SKM-1 (cell line): ENCODE measurements at regions not wholly inside any gene's neighbourhood (a gene's known extent, or its start where the extent isn't known, plus 50 kb on each side); places are given as distances from the start of the nearest gene placed in this dataset.

Source experiments
- DNase-seq: peaks from one replicate; lab custom pipeline; 2025; ENCODE audit not compliant: unreplicated experiment; lab: John Stamatoyannopoulos, UW

GRCh38 chr12:89108265-89108664 is 244.0 kb downstream of the DUSP6 start:
- no peak for DNase-seq

GRCh38 chr12:89106950-89107349 is 245.4 kb downstream of the DUSP6 start:
- no peak for DNase-seq

- DNase-seq, result no peak
Observed at GRCh38 chr12:89105243-89105642, 247.1 kb downstream of the DUSP6 start.

GRCh38 chr12:89103831-89104230 is 248.5 kb downstream of the DUSP6 start:
- no peak for DNase-seq

- no peak for DNase-seq
Observed at GRCh38 chr12:89101440-89101839, 250.9 kb downstream of the DUSP6 start.

- no peak for DNase-seq
Observed at GRCh38 chr12:89098441-89099112, 253.7 kb downstream of the DUSP6 start.

- DNase-seq, result no peak
Observed at GRCh38 chr12:89092297-89092696, 260.0 kb downstream of the DUSP6 start.

- DNase-seq, result no peak
Observed at GRCh38 chr12:89091293-89091841, 260.9 kb downstream of the DUSP6 start.

GRCh38 chr12:89089264-89089663 is 263.0 kb downstream of the DUSP6 start:
- no peak for DNase-seq

- no peak for DNase-seq
Observed at GRCh38 chr12:89087876-89088275, 264.4 kb downstream of the DUSP6 start.

GRCh38 chr12:89087149-89087825 is 265.0 kb downstream of the DUSP6 start:
- DNase-seq, result no peak

GRCh38 chr12:89085421-89085820 is 266.9 kb downstream of the DUSP6 start:
- no peak for DNase-seq

DNA sequence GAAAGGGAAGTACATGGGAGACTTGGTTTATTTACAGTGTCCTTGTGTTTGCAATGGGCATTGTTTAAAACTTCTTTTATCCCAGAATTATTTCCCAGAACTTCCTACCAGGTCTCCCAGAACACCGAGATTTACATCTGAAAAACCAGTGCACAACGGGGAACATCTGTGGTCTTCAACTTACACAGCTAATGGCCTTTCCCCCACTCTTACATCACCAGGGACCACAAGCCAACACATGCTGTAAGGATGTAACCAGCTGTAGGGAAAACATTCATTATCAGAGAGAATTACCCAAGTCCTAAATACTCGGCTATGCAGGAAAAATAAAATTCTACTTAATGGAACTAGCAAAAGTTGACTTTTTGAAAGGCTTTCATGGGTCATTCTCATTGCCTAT is 267.6 kb downstream of the DUSP6 start:
- no peak for DNase-seq

- DNase-seq, result no peak
Observed at GRCh38 chr12:89083491-89083890, 268.8 kb downstream of the DUSP6 start.

DNA sequence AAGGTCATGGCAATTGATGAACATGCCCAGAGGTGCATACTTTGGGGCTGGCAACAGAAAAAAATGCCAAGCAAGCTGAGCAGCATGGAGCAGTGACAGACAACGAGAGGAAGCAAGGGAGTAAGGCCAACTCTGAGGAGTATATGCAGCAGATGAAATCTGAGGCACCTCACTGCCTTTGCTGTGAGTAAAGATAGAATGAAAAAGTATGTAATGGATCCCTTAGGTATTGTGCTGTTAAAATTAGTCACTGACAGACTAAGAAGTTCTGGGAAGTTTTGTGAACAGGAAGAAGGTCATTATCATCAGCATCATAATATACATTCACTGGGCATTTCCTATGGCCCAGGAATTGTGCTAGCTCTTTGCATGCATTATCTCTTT is 269.9 kb downstream of the DUSP6 start:
- no peak for DNase-seq

GRCh38 chr12:89081719-89082369 is 270.5 kb downstream of the DUSP6 start:
- DNase-seq, result no peak

DNA sequence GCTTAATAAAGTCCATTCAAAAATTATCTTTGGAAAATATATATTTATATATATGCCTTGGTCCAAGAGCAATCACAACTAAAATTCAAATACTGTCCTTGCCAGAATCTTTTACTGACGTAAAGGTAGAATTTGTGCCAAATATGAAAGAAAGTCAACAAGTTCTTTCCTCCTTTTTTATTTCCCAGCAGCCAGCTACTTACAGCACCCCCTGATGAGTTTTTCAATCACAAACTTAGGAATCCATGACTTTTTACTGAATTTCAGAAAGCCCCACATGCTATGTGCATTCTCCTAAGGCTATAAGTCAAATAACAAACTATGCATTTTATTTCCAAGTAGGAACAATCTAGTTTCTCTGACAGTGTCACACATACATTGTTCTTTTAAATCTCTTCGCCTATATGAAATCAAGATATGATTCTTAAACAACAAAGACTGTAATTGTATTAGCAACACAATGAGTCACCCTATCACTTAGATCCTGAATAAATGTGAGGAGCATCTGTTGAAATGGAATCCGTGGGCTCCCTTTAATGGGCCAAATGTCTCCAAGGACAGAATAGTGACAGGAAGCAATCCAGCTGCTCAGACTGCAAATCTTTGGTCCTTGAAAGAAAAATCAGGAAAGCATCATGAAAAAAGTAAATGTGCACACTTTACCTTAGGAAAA is 271.4 kb downstream of the DUSP6 start:
- DNase-seq, result no peak

DNA sequence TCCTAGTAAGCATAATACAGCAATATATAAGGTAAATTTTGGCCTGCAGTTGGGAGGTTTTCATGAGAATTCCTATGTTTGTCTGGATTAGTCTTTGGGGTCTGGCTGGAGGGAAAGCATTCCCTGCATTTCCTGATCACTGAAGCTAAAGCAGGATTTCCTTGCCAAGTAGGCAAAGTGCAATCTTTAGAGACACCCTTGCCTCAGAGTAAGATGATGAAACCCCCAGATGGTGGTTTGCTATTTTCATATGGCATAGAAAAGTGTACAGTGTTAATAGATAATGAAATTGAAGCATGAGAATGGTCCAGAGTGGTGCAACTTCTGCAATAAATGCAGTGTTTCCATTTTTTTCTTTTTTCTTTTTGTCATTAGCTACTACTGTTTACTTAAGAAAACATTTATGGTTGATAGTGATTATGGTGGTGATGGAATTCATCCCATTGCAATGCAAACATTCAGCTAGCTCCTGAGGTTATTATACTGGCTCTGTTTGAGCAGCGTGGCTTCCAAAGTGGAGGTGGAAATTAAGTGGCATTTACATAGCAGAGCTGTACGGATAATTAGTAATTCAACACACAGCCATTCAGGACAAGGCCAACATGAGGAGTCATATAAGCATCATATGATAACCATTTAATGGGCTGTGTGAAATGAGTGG is 276.3 kb downstream of the DUSP6 start:
- DNase-seq, result no peak

GRCh38 chr12:89073659-89074058 is 278.6 kb downstream of the DUSP6 start:
- DNase-seq, result no peak

GRCh38 chr12:89073027-89073398 is 279.3 kb downstream of the DUSP6 start:
- no peak for DNase-seq
